C4-2B (cell line): ENCODE measurements at regions not wholly inside any gene's neighbourhood (a gene's known extent, or its start where the extent isn't known, plus 50 kb on each side); places are given as distances from the start of the nearest gene placed in this dataset.

Experiments
- ZFX ChIP-seq: fragments of 450-650 bp; IDR thresholded peaks from 2 replicates; pipeline ENCODE4 v1.6.1; 2017
- TF ChIP-seq, protein P1 (sequence below): fragments of 450-650 bp; conservative IDR thresholded peaks from 2 replicates; pipeline ENCODE4 v1.5.1; 2017; ENCODE audit warnings: mild to moderate bottlenecking

DNA sequence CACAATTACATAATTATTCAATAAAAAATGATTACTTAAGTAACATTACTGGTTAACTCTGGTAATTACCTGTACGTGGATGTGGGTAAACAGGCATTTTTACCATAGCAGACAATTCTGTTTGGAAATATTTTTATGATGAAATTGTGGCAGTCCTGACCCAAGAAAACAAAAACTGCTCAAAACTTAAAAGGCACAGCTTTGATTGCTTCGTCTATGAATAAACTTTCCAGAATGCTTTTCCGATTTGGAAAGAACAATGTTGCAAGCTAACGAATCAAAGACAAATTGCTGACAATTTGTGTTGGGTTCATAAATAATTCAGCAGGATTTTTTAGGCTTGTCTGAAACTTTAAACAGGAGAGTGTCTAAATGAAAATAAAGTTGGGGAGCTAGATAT, 150.6 kb upstream of the GYPA start:
- TF ChIP-seq, protein P1, sequence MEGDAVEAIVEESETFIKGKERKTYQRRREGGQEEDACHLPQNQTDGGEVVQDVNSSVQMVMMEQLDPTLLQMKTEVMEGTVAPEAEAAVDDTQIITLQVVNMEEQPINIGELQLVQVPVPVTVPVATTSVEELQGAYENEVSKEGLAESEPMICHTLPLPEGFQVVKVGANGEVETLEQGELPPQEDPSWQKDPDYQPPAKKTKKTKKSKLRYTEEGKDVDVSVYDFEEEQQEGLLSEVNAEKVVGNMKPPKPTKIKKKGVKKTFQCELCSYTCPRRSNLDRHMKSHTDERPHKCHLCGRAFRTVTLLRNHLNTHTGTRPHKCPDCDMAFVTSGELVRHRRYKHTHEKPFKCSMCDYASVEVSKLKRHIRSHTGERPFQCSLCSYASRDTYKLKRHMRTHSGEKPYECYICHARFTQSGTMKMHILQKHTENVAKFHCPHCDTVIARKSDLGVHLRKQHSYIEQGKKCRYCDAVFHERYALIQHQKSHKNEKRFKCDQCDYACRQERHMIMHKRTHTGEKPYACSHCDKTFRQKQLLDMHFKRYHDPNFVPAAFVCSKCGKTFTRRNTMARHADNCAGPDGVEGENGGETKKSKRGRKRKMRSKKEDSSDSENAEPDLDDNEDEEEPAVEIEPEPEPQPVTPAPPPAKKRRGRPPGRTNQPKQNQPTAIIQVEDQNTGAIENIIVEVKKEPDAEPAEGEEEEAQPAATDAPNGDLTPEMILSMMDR = no peak
- no peak for TF ChIP-seq ZFX
